ENCODE measurements at regions not wholly inside any gene's neighbourhood (a gene's known extent, or its start where the extent isn't known, plus 50 kb on each side); places are given as distances from the start of the nearest gene placed in this dataset.

DNA sequence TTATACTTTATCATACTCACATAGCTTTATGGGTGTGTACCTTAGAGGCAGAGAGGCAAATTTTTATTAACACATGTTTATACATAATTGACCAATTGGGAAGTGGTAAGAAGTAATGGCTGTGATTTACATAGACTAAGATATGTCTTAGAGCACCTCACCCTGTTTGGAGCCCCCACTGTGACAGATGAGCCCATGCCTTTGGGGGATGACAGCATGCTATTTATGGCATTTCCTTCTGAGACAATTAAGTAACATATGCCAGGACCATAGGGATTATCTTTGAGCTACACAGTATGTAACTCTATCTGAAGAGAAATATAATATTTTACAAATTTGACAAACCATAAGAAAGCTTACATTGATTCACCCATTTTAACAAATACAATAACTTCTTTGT lies 1655.3 kb upstream of the ACVR2A start:
- Histone ChIP-seq H4K8ac (replicated peaks; ENCODE audit: insufficient read length, low read depth, low read length) (no peak overlapping the region), H3K4me2 (ENCODE audit: insufficient read depth, insufficient read length, low read length) (no peak overlapping the region), H3K18ac (ENCODE audit: insufficient read length, low read depth, low read length) (no peak overlapping the region), H3K4me1 (ENCODE audit: insufficient read depth, low read length) (no peaks in the 10 kb centered on the region), H2AFZ (ENCODE audit: low read length) (no peak overlapping the region), H3K23ac (ENCODE audit: insufficient read length, low read depth, low read length) (no peak overlapping the region), H3K4ac (ENCODE audit: low read depth, low read length) (no peak overlapping the region), H2AK5ac (ENCODE audit: insufficient read length, low read length) (no peak overlapping the region), H2BK20ac (ENCODE audit: low read depth, low read length, poor library complexity, severe bottlenecking) (no peak overlapping the region), H2BK120ac (ENCODE audit: low read depth, low read length, poor library complexity, severe bottlenecking) (no peak overlapping the region), H3K9ac (ENCODE audit: extremely low read depth, insufficient read length, low read length) (no peak overlapping the region), H3K23me2 (ENCODE audit: insufficient read length, low read depth, low read length, poor library complexity, severe bottlenecking) (no peaks in the 10 kb centered on the region), H3K9me3 (ENCODE audit: control insufficient read depth, low read depth, low read length) (no peaks in the 10 kb centered on the region), H4K20me1 (ENCODE audit: control insufficient read depth, insufficient read depth, insufficient read length) (no peaks in the 10 kb centered on the region), H3K27ac (ENCODE audit: insufficient read length, low read depth, low read length) (no peak overlapping the region), H3K14ac (ENCODE audit: insufficient read depth, low read length) (no peak overlapping the region), H2BK15ac (ENCODE audit: low read depth, low read length) (no peak overlapping the region), H3K56ac (ENCODE audit: insufficient read length, low read depth, low read length) (no peak overlapping the region), H3T11ph (ENCODE audit: low read length) (no peak overlapping the region), H2BK12ac (ENCODE audit: insufficient read length, low read depth, low read length) (no peak overlapping the region), H4K5ac (ENCODE audit: insufficient read length, low read depth, low read length) (no peak overlapping the region), H3K79me2 (ENCODE audit: insufficient read depth, low read length) (no peaks in the 10 kb centered on the region), H3K27me3 (ENCODE audit: insufficient read depth, low read length) (no peaks in the 10 kb centered on the region), H3K79me1 (ENCODE audit: insufficient read depth, low read depth, low read length, poor library complexity, severe bottlenecking) (no peaks in the 10 kb centered on the region), H4K91ac (ENCODE audit: insufficient read length, low read depth, low read length) (no peak overlapping the region), H2BK5ac (ENCODE audit: insufficient read length, low read length) (no peak overlapping the region)
- Mint-ChIP-seq H3K27ac (no peak overlapping the region), H3K9me3 (no peaks in the 10 kb centered on the region; a peak in 1 of 5 replicates), H3K27me3 (ENCODE audit: low read depth) (no peaks in the 10 kb centered on the region), H3K36me3 (ENCODE audit: insufficient read depth in 1 of 3, low read depth in 3 of 3) (no peaks in the 10 kb centered on the region; a peak in 1 of 7 replicates), H3K4me1 (no peaks in the 10 kb centered on the region), H3K4me3 (no peak overlapping the region)
- TF ChIP-seq, protein P1, sequence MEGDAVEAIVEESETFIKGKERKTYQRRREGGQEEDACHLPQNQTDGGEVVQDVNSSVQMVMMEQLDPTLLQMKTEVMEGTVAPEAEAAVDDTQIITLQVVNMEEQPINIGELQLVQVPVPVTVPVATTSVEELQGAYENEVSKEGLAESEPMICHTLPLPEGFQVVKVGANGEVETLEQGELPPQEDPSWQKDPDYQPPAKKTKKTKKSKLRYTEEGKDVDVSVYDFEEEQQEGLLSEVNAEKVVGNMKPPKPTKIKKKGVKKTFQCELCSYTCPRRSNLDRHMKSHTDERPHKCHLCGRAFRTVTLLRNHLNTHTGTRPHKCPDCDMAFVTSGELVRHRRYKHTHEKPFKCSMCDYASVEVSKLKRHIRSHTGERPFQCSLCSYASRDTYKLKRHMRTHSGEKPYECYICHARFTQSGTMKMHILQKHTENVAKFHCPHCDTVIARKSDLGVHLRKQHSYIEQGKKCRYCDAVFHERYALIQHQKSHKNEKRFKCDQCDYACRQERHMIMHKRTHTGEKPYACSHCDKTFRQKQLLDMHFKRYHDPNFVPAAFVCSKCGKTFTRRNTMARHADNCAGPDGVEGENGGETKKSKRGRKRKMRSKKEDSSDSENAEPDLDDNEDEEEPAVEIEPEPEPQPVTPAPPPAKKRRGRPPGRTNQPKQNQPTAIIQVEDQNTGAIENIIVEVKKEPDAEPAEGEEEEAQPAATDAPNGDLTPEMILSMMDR (conservative IDR thresholded peaks at IDR 0.05), result no peak
- DNase-seq, result no peak
